NCI-H2107 treated with DMSO at 0.1 percent for 48 hours (cell line): ENCODE measurements at regions not wholly inside any gene's neighbourhood (a gene's known extent, or its start where the extent isn't known, plus 50 kb on each side); places are given as distances from the start of the nearest gene placed in this dataset.
"Not testable (repeated sequence)": the region's sequence is repeated elsewhere in the genome, so short reads cannot be mapped to it uniquely, and the experiment has no call there.

Experiments used
- DNase-seq: peaks from one replicate; lab custom pipeline; 2025; ENCODE audit not compliant: unreplicated experiment; lab: John Stamatoyannopoulos, UW

GRCh38 chr20:50354721-50355589 lies 155.2 kb upstream of the PTPN1 start:
- no peak for DNase-seq

GRCh38 chr20:50355590-50356524 lies 154.3 kb upstream of the PTPN1 start:
- DNase-seq: no peak

- no peak for DNase-seq
Measured at GRCh38 chr20:50356525-50356885, 153.7 kb upstream of the PTPN1 start.

- no peak for DNase-seq
Measured at GRCh38 chr20:50356962-50357782, 153.0 kb upstream of the PTPN1 start.

- DNase-seq: no peak
Measured at GRCh38 chr20:50357783-50358161, 152.4 kb upstream of the PTPN1 start.

- DNase-seq: no peak
Measured at GRCh38 chr20:50358166-50358565, 152.0 kb upstream of the PTPN1 start.

- DNase-seq: no peak
Measured at GRCh38 chr20:50358971-50359370, 151.2 kb upstream of the PTPN1 start.

GRCh38 chr20:50359607-50360217 lies 150.5 kb upstream of the PTPN1 start:
- DNase-seq: no peak

GRCh38 chr20:50360218-50360672 lies 149.9 kb upstream of the PTPN1 start:
- DNase-seq: no peak

GRCh38 chr20:50360921-50361320 lies 149.3 kb upstream of the PTPN1 start:
- DNase-seq: no peak

- DNase-seq: not testable (repeated sequence)
Measured at GRCh38 chr20:50362177-50362576, 148.0 kb upstream of the PTPN1 start.

GRCh38 chr20:50363027-50363426 lies 147.2 kb upstream of the PTPN1 start:
- DNase-seq: no peak

- DNase-seq: no peak
Measured at GRCh38 chr20:50363479-50363878, 146.7 kb upstream of the PTPN1 start.

- DNase-seq: no peak
Measured at GRCh38 chr20:50364542-50364941, 145.6 kb upstream of the PTPN1 start.

GRCh38 chr20:50366270-50367103 lies 143.7 kb upstream of the PTPN1 start:
- peak; percentile 85 for DNase-seq

- DNase-seq: no peak
Measured at GRCh38 chr20:50367104-50367674, 143.0 kb upstream of the PTPN1 start.

GRCh38 chr20:50367739-50368375 lies 142.3 kb upstream of the PTPN1 start:
- DNase-seq: no peak

GRCh38 chr20:50368386-50368785 lies 141.8 kb upstream of the PTPN1 start:
- DNase-seq: no peak

- no peak for DNase-seq
Measured at GRCh38 chr20:50368813-50369224, 141.4 kb upstream of the PTPN1 start.
